DOHH2 (cell line): ENCODE measurements at regions not wholly inside any gene's neighbourhood (a gene's known extent, or its start where the extent isn't known, plus 50 kb on each side); places are given as distances from the start of the nearest gene placed in this dataset.

Experiments used
- H3F3A ChIP-seq: fragments of 200-600 bp; sonication (generic), shearing (Covaris generic); 2 replicates; pipeline ENCODE4 v1.6.0; 2016; ENCODE audit warnings: antibody characterized with exemption, mild to moderate bottlenecking; ENCODE audit not compliant: control insufficient read depth, insufficient read depth
- H3K27ac ChIP-seq: fragments of 200-600 bp; sonication (generic); 2 replicates; pipeline ENCODE4 v1.5.1; 2014; ENCODE audit warnings: low read depth, mild to moderate bottlenecking, low read length, moderate library complexity
- H3K27me3 ChIP-seq: fragments of 200-600 bp; sonication (generic); 2 replicates; pipeline ENCODE4 v1.6.1; 2014; ENCODE audit warnings: mild to moderate bottlenecking, low read length, mixed read lengths; ENCODE audit not compliant: control insufficient read depth
- H3K36me3 ChIP-seq: fragments of 200-600 bp; sonication (generic); 2 replicates; pipeline ENCODE4 v1.6.1; 2014; ENCODE audit warnings: mild to moderate bottlenecking, low read length, moderate library complexity, mixed read lengths; ENCODE audit not compliant: control insufficient read depth
- H3K4me1 ChIP-seq: fragments of 200-600 bp; sonication (generic); 2 replicates; pipeline ENCODE4 v1.6.1; 2014; ENCODE audit warnings: mild to moderate bottlenecking, low read length, mixed read lengths; ENCODE audit not compliant: control insufficient read depth
- H3K4me2 ChIP-seq: fragments of 200-600 bp; sonication (generic); 2 replicates; pipeline ENCODE4 v1.6.0; 2014; ENCODE audit warnings: mild to moderate bottlenecking, low read length, moderate library complexity
- H3K4me3 ChIP-seq: fragments of 200-600 bp; sonication (generic); 2 replicates; pipeline ENCODE4 v1.5.1; 2014; ENCODE audit warnings: mild to moderate bottlenecking, low read length, mixed read lengths
- H3K79me2 ChIP-seq: fragments of 200-600 bp; sonication (generic); 2 replicates; pipeline ENCODE4 v1.6.1; 2014; ENCODE audit warnings: mild to moderate bottlenecking, low read length, mixed read lengths; ENCODE audit not compliant: control insufficient read depth
- H3K9me2 ChIP-seq: fragments of 200-600 bp; sonication (generic); replicated peaks from 2 replicates; pipeline ENCODE4 v1.6.1; 2014; ENCODE audit warnings: mild to moderate bottlenecking, low read length, mixed read lengths; ENCODE audit not compliant: control insufficient read depth
- H3K9me3 ChIP-seq: fragments of 200-600 bp; sonication (generic); 2 replicates; pipeline ENCODE4 v1.6.1; 2014; ENCODE audit warnings: antibody characterized with exemption, low read length, mixed read lengths; ENCODE audit not compliant: control insufficient read depth, insufficient read depth
- H4K20me1 ChIP-seq: fragments of 200-600 bp; sonication (generic); 2 replicates; pipeline ENCODE4 v1.6.0; 2014; ENCODE audit warnings: low read depth, mild to moderate bottlenecking, antibody characterized with exemption, low read length, moderate library complexity; ENCODE audit not compliant: control insufficient read depth, insufficient read depth
- EZH2phosphoT487 ChIP-seq: fragments of 200-600 bp; sonication (generic); IDR thresholded peaks from 2 replicates; pipeline ENCODE4 v1.6.1; 2017; ENCODE audit warnings: borderline replicate concordance, mild to moderate bottlenecking, antibody characterized with exemption, low read length, moderate library complexity, mixed read lengths
- TF ChIP-seq, protein P1 (sequence below): fragments of 200-600 bp; sonication (generic); IDR thresholded peaks from one replicate; pipeline ENCODE4 v1.5.1; 2014; ENCODE audit warnings: antibody characterized with exemption, mild to moderate bottlenecking, low read depth, low read length; ENCODE audit not compliant: poor library complexity, severe bottlenecking

DNA sequence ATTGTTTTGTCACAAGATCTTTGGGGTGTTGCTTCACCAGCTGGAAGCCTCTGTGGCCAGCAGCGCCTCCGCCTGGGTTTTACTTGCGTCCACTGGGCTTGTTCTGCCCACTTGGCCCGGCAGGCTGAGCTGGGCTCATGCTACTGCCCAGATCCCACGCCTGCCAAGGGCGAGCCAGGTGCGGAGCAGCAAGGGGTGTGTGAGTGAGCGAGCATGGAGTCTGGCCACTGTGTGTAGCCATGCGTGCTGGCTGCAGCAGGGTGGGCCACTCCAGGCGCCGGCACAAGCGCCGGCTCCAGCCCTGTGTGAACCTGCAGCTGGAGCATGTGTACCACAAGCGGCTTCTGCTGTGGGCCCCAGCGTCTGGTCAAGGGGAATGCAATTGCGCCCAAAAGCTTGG lies 416.5 kb upstream of the RGMA start:
- no peak for TF ChIP-seq EZH2phosphoT487
- TF ChIP-seq, protein P1, sequence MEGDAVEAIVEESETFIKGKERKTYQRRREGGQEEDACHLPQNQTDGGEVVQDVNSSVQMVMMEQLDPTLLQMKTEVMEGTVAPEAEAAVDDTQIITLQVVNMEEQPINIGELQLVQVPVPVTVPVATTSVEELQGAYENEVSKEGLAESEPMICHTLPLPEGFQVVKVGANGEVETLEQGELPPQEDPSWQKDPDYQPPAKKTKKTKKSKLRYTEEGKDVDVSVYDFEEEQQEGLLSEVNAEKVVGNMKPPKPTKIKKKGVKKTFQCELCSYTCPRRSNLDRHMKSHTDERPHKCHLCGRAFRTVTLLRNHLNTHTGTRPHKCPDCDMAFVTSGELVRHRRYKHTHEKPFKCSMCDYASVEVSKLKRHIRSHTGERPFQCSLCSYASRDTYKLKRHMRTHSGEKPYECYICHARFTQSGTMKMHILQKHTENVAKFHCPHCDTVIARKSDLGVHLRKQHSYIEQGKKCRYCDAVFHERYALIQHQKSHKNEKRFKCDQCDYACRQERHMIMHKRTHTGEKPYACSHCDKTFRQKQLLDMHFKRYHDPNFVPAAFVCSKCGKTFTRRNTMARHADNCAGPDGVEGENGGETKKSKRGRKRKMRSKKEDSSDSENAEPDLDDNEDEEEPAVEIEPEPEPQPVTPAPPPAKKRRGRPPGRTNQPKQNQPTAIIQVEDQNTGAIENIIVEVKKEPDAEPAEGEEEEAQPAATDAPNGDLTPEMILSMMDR, result no peak
- H3K27me3 ChIP-seq, result no peaks in the 10 kb centered on the region
- no peak overlapping the region for H3K4me3 ChIP-seq
- no peak overlapping the region for H3K4me2 ChIP-seq
- no peaks in the 10 kb centered on the region for H3K4me1 ChIP-seq
- H3K79me2 ChIP-seq, result no peaks in the 10 kb centered on the region
- H3F3A ChIP-seq, result no peaks in the 10 kb centered on the region
- H3K36me3 ChIP-seq, result no peaks in the 10 kb centered on the region
- no peak overlapping the region for H3K27ac ChIP-seq
- no peaks in the 10 kb centered on the region for H3K9me3 ChIP-seq
- H3K9me2 ChIP-seq, result no peaks in the 10 kb centered on the region
- H4K20me1 ChIP-seq, result no peaks in the 10 kb centered on the region

DNA sequence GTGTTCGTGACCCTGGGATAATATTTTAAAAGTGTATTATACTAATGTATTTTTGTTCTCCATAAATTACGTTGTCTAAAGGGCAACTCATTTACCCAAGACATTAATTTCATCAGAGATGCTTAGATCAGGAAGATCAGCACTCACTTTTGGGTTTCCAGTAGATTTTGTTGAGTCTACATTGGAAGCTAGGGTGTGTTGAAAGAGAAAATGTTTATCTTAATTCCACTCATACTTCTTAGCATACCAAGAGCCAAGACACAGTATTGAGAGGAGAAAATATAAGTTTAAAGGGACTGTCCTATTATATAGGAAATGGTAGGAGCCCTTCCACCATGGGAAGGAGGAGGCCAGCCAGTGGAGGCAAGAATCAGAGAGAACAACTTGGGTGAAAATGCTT lies 412.9 kb upstream of the RGMA start:
- Histone ChIP-seq H3K9me2 (no peaks in the 10 kb centered on the region), H3K79me2 (no peaks in the 10 kb centered on the region), H3K27me3 (peaks cover 3% of the 10 kb centered on the region; the same call in 1 of the 2 replicates), H3F3A (no peaks in the 10 kb centered on the region), H3K27ac (no peak overlapping the region), H3K4me2 (no peak overlapping the region), H4K20me1 (no peaks in the 10 kb centered on the region), H3K4me1 (no peaks in the 10 kb centered on the region), H3K9me3 (no peaks in the 10 kb centered on the region), H3K36me3 (no peaks in the 10 kb centered on the region), H3K4me3 (no peak overlapping the region)
- TF ChIP-seq, protein P1, result no peak
- no peak for TF ChIP-seq EZH2phosphoT487

DNA sequence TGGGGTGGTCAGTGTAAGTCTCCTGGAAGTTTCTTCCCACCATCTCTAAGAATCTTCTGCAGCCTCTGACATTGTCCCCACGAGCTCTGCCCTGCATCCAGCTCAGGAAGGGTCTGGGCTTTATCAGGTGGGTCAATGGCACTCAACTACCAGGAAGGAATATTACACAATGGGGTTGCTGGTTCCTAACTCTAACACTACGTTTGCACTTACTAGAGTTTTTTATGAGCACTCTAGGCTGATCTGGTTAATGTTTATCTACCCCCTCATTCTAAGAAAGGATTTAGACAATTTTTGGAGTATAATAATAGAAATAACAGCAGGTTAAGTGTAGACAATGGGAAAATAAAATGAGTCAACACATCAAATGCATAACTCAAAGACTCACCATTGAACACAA lies 411.1 kb upstream of the RGMA start:
- no peaks in the 10 kb centered on the region for H3F3A ChIP-seq
- TF ChIP-seq, protein P1, result no peak
- no peak for TF ChIP-seq EZH2phosphoT487

DNA sequence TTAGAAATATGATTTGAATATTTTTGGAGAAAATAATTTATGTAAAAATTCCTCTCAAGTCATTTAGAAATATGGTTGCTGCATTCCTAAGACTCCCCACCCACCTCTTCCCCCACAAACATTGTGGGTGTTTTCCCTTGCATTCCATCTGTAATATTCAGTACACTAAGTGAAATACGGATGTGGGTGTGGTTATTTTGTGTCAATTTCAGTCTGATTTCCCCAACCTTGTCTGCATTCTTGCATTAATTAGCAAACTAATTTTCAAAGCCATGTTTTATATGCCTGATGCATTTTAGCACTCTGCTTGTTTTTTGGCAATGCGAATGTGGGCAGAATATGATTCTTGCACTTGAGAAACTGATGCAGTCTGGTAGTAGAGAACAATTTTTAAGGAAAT lies 408.3 kb upstream of the RGMA start:
- no peak overlapping the region for H3K27ac ChIP-seq
- H4K20me1 ChIP-seq, result no peaks in the 10 kb centered on the region
- no peak overlapping the region for H3K4me2 ChIP-seq
- peaks cover 3% of the 10 kb centered on the region; the same call in 1 of the 2 replicates for H3K27me3 ChIP-seq
- no peaks in the 10 kb centered on the region for H3K79me2 ChIP-seq
- no peak for TF ChIP-seq EZH2phosphoT487
- H3K4me3 ChIP-seq, result no peak overlapping the region
- H3K9me2 ChIP-seq, result no peaks in the 10 kb centered on the region
- H3K9me3 ChIP-seq, result no peaks in the 10 kb centered on the region
- no peaks in the 10 kb centered on the region for H3K36me3 ChIP-seq
- no peaks in the 10 kb centered on the region for H3K4me1 ChIP-seq
- H3F3A ChIP-seq, result no peaks in the 10 kb centered on the region

More for the DNA sequence above, 411.1 kb upstream of the RGMA start:
- Histone ChIP-seq H3K4me2 (no peak overlapping the region), H3K4me3 (no peak overlapping the region), H3K9me3 (no peaks in the 10 kb centered on the region), H3K27me3 (peaks cover 3% of the 10 kb centered on the region; the same call in 1 of the 2 replicates), H3K9me2 (no peaks in the 10 kb centered on the region), H3K27ac (no peak overlapping the region), H3K79me2 (no peaks in the 10 kb centered on the region), H3K36me3 (no peaks in the 10 kb centered on the region), H4K20me1 (no peaks in the 10 kb centered on the region), H3K4me1 (no peaks in the 10 kb centered on the region)
